GM21737 (cell line): ENCODE measurements at regions not wholly inside any gene's neighbourhood (a gene's known extent, or its start where the extent isn't known, plus 50 kb on each side); places are given as distances from the start of the nearest gene placed in this dataset.

Experiments
- ATAC-seq: cut with Tn5 transposase; IDR thresholded peaks from one replicate; pipeline ENCODE4 v1.9.1; 2021; ENCODE audit warnings: mild to moderate bottlenecking, moderate library complexity; ENCODE audit not compliant: unreplicated experiment

GRCh38 chr5:145510769-145511168 is 324.4 kb downstream of the PRELID2 start:
- no peak for ATAC-seq

GRCh38 chr5:145510324-145510723 is 324.8 kb downstream of the PRELID2 start:
- no peak for ATAC-seq

- ATAC-seq = no peak
These were observed 325.6 kb downstream of the PRELID2 start for GRCh38 chr5:145509336-145510136.

- ATAC-seq = no peak
These were observed 328.8 kb downstream of the PRELID2 start for GRCh38 chr5:145506185-145506850.

GRCh38 chr5:145502906-145503305 is 332.2 kb downstream of the PRELID2 start:
- no peak for ATAC-seq

- ATAC-seq = no peak
These were observed 334.4 kb downstream of the PRELID2 start for GRCh38 chr5:145500710-145501109.

- ATAC-seq = no peak
These were observed 335.7 kb downstream of the PRELID2 start for GRCh38 chr5:145499483-145499882.

GRCh38 chr5:145497052-145497451 is 338.1 kb downstream of the PRELID2 start:
- no peak for ATAC-seq

GRCh38 chr5:145495741-145496140 is 339.4 kb downstream of the PRELID2 start:
- ATAC-seq = no peak

GRCh38 chr5:145495196-145495595 is 339.9 kb downstream of the PRELID2 start:
- no peak for ATAC-seq

GRCh38 chr5:145493435-145493834 is 341.7 kb downstream of the PRELID2 start:
- no peak for ATAC-seq

GRCh38 chr5:145489516-145489915 is 345.6 kb downstream of the PRELID2 start:
- ATAC-seq = no peak

- no peak for ATAC-seq
These were observed 351.0 kb downstream of the PRELID2 start for GRCh38 chr5:145484158-145484557.

- ATAC-seq = no peak
These were observed 351.9 kb downstream of the PRELID2 start for GRCh38 chr5:145483212-145483611.

GRCh38 chr5:145479857-145480256 is 355.3 kb downstream of the PRELID2 start:
- ATAC-seq = no peak

GRCh38 chr5:145479271-145479670 is 355.9 kb downstream of the PRELID2 start:
- ATAC-seq = no peak

GRCh38 chr5:145478651-145479050 is 356.5 kb downstream of the PRELID2 start:
- no peak for ATAC-seq

- no peak for ATAC-seq
These were observed 362.0 kb downstream of the PRELID2 start for GRCh38 chr5:145473042-145473642.

GRCh38 chr5:145471831-145472612 is 363.1 kb downstream of the PRELID2 start:
- ATAC-seq = no peak

- no peak for ATAC-seq
These were observed 364.1 kb downstream of the PRELID2 start for GRCh38 chr5:145471026-145471425.

- no peak for ATAC-seq
These were observed 364.7 kb downstream of the PRELID2 start for GRCh38 chr5:145470396-145470979.
